GM12873 (cell line): ENCODE measurements at regions not wholly inside any gene's neighbourhood (a gene's known extent, or its start where the extent isn't known, plus 50 kb on each side); places are given as distances from the start of the nearest gene placed in this dataset.

Source experiments
- CTCF ChIP-seq: IDR thresholded peaks from 2 replicates; pipeline ENCODE4 v1.5.1; 2012; ENCODE audit warnings: low read depth, mild to moderate bottlenecking, moderate library complexity, low read length, control low read depth; ENCODE audit not compliant: insufficient read depth; ENCODE audit errors: missing control alignments

DNA sequence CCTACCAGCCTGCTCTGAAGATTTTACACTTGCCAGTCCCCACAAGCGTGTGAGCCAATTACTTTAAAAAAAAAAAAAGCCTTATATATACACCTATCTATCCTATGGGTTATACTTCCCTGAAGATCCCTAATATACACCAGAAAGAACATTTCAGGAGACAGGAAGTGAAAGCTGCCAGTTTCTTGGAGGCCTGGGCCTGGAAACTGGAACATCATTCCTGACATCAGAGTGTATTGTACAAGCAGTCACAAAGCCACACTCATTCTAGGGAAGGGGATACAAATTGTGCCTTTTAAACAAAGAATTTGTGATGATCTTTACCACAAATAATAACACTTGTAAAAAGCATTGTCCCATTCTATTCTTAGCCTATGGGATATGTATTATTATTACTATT lies 98.3 kb upstream of the FBN2 start:
- no peak for TF ChIP-seq CTCF

- TF ChIP-seq CTCF = no peak
Observed at GRCh38 chr5:128637031-128637430, 99.0 kb upstream of the FBN2 start.

DNA sequence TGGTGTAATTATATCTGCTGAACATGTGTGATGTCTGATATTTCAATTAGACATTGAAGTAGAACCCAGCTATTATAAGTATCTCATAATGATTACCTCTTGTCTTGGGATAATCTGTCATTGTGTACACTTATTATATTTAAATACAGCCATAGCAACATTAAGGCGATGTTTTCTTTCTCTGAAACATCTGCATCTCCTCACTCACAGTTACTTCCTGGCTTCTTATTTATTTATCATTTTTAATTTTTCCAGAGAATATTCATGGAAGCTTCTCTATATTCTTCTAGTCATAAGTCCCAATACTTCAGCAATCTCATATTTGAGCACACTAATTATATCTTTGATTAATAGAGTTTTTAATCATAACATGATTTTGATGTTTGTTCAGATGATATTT lies 103.8 kb upstream of the FBN2 start:
- no peak for TF ChIP-seq CTCF

- TF ChIP-seq CTCF = no peak
Observed at GRCh38 chr5:128644863-128645262, 106.8 kb upstream of the FBN2 start.

GRCh38 chr5:128645581-128645980 lies 107.5 kb upstream of the FBN2 start:
- no peak for TF ChIP-seq CTCF

- no peak for TF ChIP-seq CTCF
Observed at GRCh38 chr5:128646176-128646575, 108.1 kb upstream of the FBN2 start.

DNA sequence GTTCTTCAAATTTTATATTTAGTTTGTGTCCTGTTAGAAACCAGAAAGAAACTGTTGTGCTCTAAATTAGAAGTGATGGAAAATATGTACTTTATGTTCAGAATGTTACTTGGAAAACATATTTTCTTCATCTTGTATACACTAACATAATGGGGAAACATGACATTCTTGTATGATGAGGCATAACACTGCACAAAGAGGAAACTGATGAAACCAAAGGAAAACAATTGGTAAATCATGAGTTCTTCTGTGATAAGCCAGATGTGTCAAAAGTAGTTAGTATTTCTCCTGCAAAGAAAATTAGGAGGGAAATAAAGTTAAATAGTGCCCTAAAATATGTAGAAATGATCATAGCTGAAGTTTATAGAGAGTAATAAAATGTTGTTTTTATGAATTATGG lies 111.1 kb upstream of the FBN2 start:
- TF ChIP-seq CTCF = no peak

- TF ChIP-seq CTCF = no peak
Observed at GRCh38 chr5:128662997-128663396, 125.0 kb upstream of the FBN2 start.
